T1000 (cell line): ENCODE measurements at regions not wholly inside any gene's neighbourhood (a gene's known extent, or its start where the extent isn't known, plus 50 kb on each side); places are given as distances from the start of the nearest gene placed in this dataset.
"Not testable (repeated sequence)": the region's sequence is repeated elsewhere in the genome, so short reads cannot be mapped to it uniquely, and the experiment has no call there.

Experiments
- DNase-seq: peaks from one replicate; lab custom pipeline; 2025; ENCODE audit warnings: mixed read lengths; lab: John Stamatoyannopoulos, UW

DNA sequence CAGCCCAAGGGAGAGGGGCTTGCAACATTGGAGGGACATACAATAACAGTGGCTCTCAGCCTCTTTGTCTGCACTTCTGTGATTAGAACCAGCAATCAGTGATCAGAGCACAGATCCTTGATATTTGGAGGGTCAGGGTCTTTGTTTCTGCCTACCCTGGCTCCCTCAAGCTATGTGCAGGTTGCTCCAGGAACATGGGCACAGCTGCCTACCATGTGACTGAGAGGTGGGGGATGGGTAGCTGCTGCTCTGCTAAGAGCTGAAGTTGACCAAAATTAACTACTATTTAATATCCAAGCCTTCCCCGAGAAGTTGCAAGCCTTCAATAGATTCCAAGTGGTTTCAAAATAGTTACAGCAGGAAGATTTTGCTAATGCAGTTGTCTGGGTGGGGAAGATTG, 202.6 kb downstream of the ZIC5 start:
- DNase-seq = no peak

DNA sequence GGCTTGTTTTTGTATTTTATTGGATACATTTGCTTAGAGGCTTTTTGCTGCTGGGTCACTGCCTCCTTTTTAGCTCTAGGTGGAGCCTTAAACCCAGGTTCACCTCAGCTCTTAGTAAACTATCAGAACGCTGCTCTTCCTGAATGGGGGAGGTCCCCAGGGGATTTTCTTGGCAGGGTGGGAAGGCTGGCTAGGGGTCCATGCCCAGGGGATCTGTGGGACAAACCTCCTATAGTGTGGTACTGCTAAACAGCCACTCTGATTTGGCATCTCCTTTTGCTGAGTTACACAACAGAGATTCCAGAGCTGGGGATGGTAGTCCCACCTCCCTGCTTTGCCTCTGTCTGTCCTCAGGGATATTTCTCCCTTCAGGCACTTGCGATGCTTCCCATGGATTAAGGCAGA, 204.9 kb downstream of the ZIC5 start:
- DNase-seq = no peak

DNA sequence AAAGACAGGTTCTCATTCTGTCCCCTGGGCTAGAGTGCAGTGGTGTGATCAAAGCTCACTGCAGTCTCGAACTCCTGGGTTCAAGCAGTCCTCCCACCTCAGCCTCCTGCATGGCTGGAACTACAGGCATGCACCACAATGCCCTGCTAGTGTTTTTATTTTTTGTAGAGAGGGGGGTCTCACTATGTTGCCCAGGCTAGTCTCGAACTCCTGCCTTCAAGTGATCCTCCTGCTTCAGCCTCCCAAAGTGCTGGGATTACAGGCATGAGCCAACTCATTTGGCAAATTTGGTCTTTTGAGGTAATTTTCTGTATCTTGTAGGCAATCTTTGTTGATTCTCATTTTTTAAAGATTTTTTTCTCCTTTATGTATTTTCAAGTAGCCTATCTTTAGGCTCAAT, 205.7 kb downstream of the ZIC5 start:
- DNase-seq = no peak

DNA sequence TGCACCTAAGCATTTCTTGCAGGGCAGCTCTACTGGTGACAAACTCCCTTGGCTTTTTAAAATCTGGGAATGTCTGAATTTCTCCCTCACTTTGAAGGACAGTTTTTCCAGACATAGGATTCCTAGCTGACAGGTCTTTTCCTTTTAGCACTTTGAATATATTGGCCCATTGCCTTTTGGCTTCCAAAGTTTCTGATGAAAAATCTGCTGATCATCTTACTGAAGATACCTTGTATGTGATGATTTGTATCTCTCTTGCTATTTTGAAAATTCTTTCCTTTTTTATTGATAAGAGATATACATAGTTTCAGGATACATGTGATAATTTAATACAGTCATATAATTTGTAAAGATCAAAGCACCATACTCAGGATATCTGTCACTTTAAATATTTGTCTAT, 211.1 kb downstream of the ZIC5 start:
- no peak for DNase-seq

DNA sequence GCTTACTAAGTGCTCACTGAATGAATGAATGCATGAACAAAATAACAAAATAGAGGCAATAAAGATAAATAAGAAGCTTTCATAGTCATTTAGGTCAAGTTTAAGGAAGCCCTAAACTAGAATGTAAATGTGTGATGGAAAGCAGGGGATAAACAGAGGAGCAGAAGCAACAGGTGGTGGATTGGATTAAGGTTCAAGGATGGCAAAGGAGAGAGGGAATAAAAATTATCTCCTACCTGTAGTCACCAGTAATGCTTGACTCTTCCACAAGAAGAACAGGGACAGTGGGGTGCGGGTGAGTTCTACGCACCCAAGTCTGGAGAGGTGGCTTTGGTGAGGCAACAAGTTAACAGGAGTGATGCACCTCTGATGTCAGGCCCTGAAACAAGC, 212.4 kb downstream of the ZIC5 start:
- no peak for DNase-seq

DNA sequence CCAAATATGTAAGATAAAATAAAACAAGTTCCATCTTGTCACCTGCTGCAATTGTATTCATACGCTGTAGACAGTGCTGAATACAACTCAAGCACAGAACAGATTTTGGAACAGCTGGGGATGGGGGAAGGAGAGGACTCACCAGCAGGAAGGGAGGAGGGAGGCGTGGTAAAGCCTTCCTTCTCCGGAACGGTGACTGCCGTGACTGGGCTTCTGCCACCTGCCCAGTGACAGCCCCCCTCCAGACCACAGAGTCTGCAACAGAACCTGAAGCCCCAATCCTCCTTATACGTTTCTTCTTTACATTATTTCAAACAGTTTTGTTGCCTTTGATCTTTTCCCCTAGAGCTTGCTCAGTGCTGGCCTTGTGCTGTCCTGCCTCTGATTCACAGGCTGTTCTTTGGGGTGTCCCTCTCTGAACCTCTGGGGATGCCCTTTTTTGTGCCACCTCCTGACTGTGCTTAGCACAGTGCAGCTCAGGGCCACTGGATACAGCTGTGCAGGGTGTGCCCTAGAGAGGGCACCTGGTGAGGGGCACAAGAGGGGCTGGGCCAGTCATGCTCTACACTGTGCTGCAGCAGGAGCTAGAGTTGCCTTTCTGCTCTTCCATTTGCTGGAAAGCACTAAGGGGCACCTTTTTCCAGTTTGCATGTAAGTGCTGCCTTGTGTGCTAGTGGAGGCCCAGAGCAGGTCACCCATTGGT, 213.0 kb downstream of the ZIC5 start:
- DNase-seq = no peak

DNA sequence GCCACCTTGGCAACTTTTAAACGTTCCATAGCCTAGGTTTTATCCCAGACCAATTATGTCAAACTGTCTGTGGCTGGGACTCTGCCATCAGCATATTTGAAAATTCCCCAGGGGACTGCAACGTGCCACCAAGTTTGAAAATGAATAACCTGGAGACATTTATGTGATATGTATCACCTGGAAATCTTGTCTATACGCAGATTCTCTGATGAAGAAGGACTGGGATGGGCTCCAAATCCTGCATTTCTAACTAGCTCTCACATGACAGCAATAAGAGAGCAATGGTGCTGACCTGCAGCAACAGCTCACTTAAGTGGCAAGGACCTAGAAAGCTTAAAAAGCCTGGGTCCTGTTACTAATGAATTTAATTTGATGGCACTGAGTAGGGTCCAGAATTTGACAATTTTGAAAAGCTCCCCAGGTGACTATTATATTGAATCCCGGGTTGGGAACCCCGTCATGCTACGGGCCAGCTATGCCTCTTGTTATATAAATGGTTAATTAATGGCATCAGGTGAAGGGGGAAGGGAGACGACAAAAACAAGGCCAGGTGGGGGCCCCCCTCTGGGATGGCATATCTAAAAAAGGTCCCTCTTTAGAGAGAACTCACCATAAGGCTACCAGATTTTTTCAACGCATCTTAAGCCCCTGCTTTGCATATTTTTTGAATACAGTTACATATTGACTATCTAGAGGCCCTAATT, 213.7 kb downstream of the ZIC5 start:
- DNase-seq = no peak

DNA sequence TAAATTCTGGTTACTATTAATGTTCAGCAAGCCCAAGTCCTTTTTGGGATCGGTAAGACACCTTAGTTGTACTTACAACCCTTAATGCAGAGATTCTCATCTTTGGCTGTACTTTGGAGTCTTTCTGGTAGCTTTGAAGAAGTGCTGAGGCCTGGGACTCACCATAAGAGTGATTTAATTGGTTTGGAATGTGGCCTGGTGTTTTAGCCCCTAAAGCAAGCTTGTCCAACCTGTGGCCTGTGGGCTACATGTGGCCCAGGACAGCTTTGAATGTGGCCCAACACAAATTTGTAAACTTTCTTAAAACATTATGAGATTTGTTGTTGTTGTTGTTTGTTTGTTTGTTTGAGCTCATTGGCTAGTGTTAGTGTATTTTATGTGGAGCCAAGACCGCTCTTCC, 215.3 kb downstream of the ZIC5 start:
- no peak for DNase-seq

DNA sequence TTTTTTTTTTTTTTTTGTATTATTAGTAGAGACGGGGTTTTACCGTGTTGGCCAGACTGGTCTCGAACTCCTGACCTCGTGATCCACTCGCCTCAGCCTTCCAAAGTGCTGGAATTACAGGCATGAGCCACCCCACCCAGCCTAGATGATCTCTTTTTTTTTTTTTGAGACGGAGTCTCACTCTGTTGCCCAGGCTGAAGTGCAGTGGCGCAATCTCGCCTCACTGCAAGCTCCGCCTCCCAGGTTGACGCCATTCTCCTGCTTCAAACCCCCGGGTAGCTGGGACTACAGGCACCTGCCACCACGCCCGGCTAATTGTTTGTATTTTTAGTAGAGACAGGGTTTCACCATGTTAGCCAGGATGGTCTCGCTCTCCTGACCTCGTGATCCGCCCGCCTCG, 216.8 kb downstream of the ZIC5 start:
- not testable (repeated sequence) for DNase-seq

DNA sequence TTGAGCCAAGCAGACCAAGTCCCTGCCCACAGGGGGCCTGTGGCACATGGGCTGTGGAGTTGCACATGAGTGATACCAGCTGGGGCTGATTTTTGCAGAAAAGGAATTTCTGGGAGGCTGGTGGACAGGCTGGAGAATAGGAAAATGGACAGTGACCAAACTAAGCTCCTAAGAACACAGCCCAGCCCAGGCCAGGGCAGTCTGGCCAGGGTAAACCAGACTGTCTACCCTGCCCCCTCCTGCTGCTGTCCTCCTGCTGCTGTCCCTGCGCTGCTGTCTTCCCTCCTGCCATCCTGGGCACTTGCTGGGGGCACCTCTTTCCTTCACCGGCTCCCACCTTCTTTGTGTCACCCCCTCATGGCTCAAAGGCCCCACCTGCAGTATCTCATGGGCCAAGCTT, 219.2 kb downstream of the ZIC5 start:
- DNase-seq = no peak

DNA sequence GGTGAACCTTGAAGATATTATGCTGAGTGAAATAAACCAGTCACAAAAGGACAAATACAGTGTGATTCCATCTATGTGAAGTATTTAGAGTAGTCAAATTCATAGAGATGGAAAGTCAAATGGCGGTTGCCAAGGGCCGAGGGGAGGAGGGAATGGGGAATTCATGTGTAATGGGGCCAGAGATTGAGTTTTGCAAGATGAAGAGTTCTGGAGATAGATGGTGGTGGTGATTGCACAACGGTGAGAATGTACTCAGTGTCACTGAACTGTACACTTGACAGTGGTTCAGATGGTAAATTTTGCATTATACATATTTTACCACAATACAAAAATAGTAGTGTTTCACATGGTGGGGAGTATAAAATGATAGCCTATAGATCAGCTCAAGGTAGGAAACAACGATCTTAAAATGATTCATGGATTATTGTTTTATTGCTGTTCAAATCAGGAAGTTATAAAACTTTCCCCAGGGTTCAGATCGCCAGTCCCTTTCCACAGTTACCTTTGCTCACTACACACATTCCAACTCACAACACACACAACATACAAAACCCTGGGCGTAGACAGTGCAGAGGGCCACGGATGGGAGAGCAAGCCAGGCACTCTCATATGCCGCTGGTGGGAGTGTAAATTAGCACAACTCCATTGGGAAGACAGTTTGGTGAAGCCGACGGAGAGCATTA, 219.9 kb downstream of the ZIC5 start:
- DNase-seq = no peak

DNA sequence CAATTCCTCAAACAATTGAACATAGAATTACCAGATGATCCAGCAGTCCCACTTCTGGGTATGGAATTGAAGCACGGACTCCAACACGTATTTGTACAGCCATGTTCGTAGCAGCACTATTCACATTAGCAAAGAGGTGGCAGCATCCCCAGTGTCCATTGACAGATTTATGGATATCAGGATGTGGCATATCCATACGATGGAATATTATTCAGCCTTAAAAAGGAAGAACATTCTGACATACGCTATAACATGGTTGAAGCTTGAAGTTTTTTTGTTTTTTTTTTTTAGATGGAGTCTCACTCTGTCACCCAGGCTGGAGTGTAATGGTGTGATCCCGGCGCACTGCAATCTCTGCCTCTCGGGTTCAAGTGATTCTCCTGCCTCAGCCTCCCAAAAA, 220.6 kb downstream of the ZIC5 start:
- no peak for DNase-seq

DNA sequence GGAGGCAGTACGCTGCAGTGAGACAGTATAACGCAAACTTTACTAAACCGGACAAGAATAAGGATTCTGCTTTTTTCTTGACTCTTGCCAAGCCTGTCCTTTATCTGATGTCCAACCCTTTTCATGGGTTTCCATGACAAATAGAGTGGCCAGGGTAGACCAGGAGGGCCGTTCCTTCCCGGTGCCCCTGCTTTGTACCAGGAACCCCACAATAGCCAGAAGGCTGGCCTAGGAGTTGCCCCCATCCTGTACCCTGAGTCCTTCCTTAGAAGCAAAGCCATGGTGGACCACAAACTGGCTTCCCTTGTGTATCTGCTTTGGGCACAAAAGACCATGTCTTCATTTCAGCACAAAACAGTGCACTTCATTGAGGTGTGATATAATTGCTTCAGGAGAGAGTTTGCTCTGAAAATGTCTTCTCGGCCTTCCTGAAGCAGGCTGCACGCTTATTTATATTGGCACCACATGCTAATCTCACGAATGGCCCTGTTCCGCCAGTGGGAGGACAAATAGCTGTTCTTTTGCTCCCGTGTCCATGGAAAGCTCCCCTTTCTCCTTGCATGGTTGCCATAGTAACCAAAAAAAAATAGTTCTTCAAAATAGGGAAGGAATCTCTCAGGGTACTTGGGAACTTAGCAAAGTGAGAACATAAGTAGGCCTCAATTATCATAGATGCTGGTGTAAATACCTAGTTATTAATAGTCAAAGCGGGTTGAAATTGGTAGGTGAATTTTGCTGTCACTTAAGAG, 222.1 kb downstream of the ZIC5 start:
- no peak for DNase-seq

DNA sequence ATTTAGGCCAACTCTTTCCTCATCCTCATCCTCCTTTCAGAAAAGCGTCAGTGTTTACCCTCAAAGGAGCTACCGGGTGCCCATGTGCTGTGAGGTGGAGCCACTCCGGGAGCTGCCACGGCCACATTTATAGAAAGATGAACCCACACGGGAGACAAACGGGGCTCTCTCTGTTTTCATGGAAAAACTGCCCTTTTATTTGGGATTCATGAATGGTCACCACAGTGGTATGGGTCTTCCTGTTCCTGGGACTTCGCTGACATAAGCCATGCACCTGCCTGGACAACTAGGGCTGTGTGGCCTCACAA, 224.2 kb downstream of the ZIC5 start:
- DNase-seq = no peak

DNA sequence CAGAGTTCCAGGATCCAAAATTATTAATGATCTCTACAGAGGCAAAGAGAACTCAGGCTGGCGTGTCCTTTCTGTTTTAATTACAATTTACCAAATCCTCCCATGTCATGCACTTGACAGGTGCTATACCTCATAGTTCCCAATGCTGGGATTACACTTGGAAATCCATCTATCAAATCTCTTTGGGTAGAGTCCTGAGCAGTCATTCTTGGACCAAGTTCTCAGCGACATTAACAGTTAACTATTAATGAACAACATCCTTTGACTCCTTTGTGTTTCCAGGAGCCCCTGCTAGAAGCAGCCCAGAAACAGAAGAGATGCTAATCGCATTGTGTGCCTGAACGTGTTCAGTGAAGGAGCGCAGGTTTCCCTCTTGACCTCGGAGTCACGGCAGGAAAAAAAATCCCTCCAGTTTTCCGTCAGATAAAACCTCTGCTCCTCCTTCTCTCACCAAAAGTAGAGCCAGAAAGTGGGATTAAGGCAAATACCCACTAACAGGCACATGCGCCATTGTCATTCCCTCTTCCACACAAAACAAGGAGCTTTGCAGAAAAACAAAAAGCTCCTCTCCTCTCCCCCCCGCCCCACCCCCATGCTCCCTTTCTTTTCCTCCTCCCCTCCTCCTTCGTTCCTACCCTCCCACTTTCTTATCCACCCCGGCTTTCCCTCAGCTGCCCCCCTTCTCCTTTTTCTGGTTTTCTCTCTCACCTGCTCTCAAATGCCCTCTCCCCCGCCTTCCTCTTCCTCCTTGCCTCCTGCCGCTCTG, 224.7 kb downstream of the ZIC5 start:
- DNase-seq = no peak

DNA sequence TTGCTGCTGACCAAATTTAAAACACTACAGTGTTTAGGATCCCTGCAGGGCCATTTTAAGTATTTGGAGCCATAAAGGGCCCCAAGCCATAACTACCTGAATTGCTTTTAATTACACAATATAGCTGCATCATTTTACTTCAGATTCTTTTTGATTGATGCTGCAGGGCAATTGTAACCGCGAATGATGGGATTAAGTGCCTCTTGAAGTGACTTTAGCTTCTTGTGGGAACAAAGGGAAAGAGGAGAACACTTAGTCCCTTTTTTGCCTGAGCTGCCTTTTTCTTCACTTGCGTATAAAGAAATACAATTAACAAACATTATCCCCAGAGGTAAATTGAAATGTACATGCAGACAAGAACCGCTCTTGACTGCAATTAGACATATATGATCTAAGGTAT, 228.5 kb downstream of the ZIC5 start:
- DNase-seq = no peak

DNA sequence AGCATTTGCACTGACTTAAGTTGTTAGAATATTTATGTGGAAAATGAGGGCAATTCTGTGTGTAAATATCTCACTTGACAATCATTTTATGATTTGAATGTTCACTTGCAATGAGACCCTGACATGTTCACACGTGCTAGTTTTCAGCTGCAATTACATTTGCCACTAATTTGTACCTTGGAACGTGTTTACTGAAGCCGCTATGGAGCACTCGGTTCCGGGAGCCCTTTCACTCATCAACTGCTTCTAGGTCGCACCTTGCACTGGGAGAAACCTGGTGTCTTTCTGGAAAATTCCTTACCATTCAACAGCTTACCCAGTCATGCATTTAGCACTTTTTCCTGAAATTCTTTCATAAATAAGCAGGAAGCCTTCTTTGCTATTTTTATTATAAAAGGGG, 229.6 kb downstream of the ZIC5 start:
- no peak for DNase-seq

DNA sequence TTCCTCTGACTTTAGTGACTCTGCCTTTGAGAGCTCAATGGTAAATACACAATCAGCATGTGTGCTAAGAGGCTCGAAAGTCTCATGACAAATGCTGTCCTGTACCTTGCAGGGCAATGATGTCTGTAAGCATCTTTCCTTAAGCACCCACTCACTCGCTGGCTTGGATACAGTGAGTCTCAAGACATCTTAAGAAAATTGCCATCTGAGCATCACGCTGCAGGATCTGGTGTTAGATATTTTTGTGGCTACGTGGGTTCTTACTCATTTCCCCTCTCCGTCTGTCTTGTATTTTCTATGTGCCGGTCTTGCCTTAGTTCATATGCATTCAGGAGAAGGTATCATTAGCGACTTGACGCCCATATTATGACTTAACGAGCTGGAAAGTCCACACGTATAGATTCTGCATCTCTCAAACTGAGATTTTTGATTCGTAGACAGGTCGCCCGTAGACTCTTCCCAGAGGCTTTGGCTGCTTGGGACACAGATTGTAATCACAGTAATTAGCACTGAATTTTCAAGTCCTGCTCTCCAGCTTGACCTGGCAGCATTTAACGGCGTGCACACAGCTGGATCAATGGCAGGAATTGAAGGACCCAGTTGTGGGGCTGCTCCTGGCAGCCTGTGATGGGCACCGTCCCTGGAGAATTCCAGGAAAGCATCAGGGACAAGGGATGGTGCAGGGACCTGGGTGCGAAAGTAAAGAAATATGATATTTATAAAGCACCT, 231.2 kb downstream of the ZIC5 start:
- DNase-seq = no peak

DNA sequence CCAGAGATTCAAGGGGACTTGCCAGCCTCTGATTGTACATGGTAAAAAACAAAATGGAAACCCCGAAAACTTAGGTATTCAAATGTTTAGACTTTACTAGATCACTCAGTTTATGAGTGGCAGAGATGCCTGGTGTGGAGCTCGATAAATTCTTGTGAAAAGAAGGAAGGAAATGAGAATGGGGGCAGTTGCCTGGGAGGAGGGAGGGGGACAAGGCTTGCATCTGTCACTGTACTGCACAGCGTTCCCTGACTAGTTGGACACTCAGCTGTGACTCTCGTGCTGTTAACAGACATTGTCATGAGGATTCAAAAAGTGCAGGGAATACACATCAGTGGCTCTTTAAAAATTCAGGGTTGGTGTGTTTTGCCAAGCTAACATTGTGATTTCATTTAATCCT, 232.9 kb downstream of the ZIC5 start:
- DNase-seq = no peak

DNA sequence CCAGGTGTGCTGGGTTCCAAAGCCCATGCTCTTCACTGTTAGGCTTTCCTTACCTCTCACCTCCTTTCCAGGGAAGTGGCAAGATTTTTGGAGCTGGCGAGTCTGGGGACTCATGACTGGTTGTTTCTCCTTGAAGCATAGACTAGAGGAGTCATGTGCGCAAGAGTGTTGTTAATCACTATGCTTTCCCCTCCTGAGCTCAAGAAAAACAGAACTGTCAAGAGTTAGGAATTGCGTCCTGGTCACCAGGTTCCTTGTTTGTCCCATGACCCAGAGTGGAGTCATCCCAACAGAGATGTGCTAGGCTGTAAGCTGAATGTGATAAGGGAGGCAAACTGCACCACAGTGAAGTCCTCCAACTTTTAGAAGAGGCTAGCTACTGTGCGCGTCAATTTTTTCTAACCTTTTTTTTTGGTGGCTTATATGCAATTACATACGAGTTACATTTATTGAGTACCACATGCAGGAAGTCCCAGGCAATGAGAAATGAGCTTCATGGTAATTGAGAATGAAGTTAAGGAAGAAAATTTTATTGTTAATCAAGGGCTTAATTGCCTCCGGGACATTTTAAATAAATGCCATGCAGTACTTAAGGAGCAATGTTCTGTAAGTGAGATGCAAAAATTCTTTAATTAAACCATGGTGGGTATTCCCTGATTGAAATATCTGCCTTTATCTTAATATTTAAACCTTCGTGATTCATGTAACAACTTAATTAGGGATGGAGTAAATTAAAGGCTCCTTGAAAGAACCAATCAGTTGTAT, 233.9 kb downstream of the ZIC5 start:
- DNase-seq = no peak

DNA sequence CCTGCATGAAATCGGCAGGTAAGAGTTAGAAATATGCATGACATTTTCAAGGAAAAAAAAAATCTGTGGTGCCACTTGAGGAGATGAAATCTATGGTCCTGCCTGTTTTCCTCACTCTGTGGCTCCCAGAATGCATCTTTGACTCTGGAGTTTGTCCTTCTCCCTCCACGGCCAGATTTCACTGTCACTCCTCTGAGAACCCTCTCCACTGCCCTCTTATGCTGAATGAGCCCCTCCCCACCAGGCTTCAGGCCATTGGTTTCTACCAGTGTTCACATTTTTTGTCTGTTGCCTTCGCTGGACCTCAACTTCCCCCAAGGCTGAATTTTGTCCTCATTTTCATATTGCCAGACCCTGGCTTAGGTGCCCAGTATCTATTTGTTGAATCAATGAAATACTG, 235.0 kb downstream of the ZIC5 start:
- DNase-seq = no peak
